ENCODE measurements at regions not wholly inside any gene's neighbourhood (a gene's known extent, or its start where the extent isn't known, plus 50 kb on each side); places are given as distances from the start of the nearest gene placed in this dataset.

GRCh38 chr4:13722649-13723048, 95.1 kb upstream of the BOD1L1 start:
- TF ChIP-seq CTCF (IDR thresholded peaks at IDR 0.05; ENCODE audit: low read depth, low read length, missing input control) (no peak), JUND (IDR thresholded peaks at IDR 0.05) (no peak), ZBTB33 (IDR thresholded peaks at IDR 0.05) (no peak), RAD21 (IDR thresholded peaks at IDR 0.05) (no peak), EGR1 (IDR thresholded peaks at IDR 0.05; ENCODE audit: low read depth in 2 of 2) (no peak), FOXA2 (IDR thresholded peaks at IDR 0.05) (no peak), RXRA (IDR thresholded peaks at IDR 0.05) (no peak), GABPA (IDR thresholded peaks at IDR 0.05 in 1 of 2, conservative IDR thresholded peaks at IDR 0.05 in 1 of 2) (no peak), FOXA1 (IDR thresholded peaks at IDR 0.05) (no peak), TAF1 (conservative IDR thresholded peaks at IDR 0.05) (no peak), YY1 (IDR thresholded peaks at IDR 0.05) (no peak)
- TF ChIP-seq, protein P1, sequence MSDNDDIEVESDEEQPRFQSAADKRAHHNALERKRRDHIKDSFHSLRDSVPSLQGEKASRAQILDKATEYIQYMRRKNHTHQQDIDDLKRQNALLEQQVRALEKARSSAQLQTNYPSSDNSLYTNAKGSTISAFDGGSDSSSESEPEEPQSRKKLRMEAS (IDR thresholded peaks at IDR 0.05) = no peak

Measured in liver (tissue), 3 donors.